Coronary artery (tissue), 2 donors: ENCODE measurements at regions not wholly inside any gene's neighbourhood (a gene's known extent, or its start where the extent isn't known, plus 50 kb on each side); places are given as distances from the start of the nearest gene placed in this dataset.

Source experiments
- DNase-seq: peaks from one replicate; pipeline ENCODE4 v3.0.0-alpha.2; 2017; ENCODE audit warnings: low spot score
- H3K27ac ChIP-seq, 2 donors: fragments of 200-600 bp; sonication (generic); one replicate each; pipeline ENCODE4 v1.5.1; 2016 to 2019
- H3K4me3 ChIP-seq: fragments of 200-600 bp; sonication (generic); 2 replicates; pipeline ENCODE4 v1.5.1; 2016; ENCODE audit warnings: mild to moderate bottlenecking, moderate library complexity
- TF ChIP-seq, protein P1 (sequence below): fragments of 200-600 bp; sonication (generic); IDR thresholded peaks from one replicate; pipeline ENCODE4 v1.5.1; 2019; ENCODE audit warnings: antibody characterized with exemption

DNA sequence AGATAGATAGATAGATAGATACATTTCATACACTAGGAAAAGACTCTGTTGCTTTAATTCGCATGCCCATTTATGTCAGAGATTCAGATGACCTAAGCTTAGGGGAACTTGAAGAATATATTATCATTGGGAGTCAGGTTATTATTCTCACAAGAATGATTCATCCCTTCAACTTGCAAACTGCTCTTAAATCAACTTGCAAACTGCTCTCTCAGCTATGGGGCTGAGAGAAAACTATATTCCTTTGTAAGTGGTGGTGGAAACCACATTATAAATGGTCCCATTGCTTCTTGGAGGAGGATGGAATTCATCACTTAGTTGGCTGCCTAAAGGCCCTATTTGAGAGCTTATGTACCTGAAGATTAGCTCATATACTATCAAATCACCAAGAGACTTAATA lies 160.9 kb upstream of the STAC start:
- DNase-seq, result no peak
- TF ChIP-seq, protein P1, sequence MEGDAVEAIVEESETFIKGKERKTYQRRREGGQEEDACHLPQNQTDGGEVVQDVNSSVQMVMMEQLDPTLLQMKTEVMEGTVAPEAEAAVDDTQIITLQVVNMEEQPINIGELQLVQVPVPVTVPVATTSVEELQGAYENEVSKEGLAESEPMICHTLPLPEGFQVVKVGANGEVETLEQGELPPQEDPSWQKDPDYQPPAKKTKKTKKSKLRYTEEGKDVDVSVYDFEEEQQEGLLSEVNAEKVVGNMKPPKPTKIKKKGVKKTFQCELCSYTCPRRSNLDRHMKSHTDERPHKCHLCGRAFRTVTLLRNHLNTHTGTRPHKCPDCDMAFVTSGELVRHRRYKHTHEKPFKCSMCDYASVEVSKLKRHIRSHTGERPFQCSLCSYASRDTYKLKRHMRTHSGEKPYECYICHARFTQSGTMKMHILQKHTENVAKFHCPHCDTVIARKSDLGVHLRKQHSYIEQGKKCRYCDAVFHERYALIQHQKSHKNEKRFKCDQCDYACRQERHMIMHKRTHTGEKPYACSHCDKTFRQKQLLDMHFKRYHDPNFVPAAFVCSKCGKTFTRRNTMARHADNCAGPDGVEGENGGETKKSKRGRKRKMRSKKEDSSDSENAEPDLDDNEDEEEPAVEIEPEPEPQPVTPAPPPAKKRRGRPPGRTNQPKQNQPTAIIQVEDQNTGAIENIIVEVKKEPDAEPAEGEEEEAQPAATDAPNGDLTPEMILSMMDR, result no peak
- no peak overlapping the region for H3K4me3 ChIP-seq
- H3K27ac ChIP-seq, result no peak overlapping the region

- Histone ChIP-seq H3K4me3 (no peak overlapping the region), H3K27ac (no peak overlapping the region)
- TF ChIP-seq, protein P1, result no peak
- DNase-seq, result no peak
Observed at GRCh38 chr3:36220173-36220572, 160.1 kb upstream of the STAC start.

GRCh38 chr3:36221975-36222374 lies 158.3 kb upstream of the STAC start:
- Histone ChIP-seq H3K4me3 (no peak overlapping the region), H3K27ac (no peak overlapping the region)
- TF ChIP-seq, protein P1, result no peak
- no peak for DNase-seq

- no peak overlapping the region for H3K4me3 ChIP-seq
- no peak overlapping the region for H3K27ac ChIP-seq
- TF ChIP-seq, protein P1, result no peak
- DNase-seq, result no peak
Observed at GRCh38 chr3:36227980-36228379, 152.3 kb upstream of the STAC start.

- TF ChIP-seq, protein P1, result no peak
- no peak overlapping the region for H3K4me3 ChIP-seq
- no peak overlapping the region for H3K27ac ChIP-seq
- no peak for DNase-seq
Observed at GRCh38 chr3:36229496-36229895, 150.8 kb upstream of the STAC start.

DNA sequence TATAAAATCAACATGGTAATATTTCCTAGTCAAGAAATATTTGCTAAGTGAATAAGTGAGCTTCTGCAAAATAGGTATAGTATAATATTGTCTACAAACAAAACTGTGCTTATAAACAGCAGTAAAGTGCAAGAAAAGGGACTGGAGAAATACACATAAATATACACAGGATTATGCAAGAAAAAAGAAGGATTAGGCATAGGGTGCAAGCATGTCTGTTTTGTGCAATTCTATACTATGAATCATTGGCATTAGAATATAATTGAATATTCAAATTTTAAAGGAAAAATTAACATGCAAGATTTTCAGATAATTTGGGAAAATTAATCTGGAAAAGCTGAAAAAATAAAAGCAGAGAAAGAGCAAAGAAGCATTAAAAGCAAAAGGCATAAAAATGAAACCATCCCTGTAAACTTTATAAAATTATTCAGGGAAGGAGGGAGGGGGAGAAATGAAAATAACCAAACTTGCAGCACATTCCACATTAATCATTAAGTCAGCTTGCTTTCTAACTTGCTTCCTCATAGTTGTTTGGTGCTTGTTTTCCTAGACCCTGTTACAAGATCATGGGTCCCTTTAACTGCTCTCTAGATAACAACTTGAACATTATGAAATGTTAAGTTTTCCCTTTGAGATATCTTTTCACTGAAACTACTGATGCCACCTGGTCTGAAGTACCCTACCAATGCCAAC lies 147.4 kb upstream of the STAC start:
- TF ChIP-seq, protein P1, result no peak
- no peak overlapping the region for H3K4me3 ChIP-seq
- DNase-seq, result no peak

DNA sequence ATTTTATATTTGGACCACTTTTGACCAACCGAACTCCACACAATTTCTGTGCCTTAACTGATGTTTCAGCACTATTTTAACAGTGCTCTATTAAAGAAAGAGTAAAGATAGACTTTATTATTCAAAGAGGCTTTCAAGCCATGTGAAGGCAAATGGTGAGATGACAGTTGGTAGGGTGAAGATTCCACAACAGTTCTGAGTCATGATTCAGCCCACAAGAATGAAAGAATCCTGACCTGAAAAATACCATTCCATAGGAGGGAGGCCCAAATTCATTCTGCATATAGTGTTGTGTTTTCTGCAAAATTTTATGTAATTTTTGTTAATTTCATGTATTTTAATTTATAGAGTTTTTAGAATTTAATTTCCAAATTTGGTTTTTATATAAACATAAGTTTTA lies 135.6 kb upstream of the STAC start:
- no peak for DNase-seq
- Histone ChIP-seq H3K27ac (no peak overlapping the region), H3K4me3 (no peak overlapping the region)
- TF ChIP-seq, protein P1, result no peak

More for the DNA sequence above, 147.4 kb upstream of the STAC start:
- H3K27ac ChIP-seq, result no peak overlapping the region
